Tibial nerve (tissue), 4 donors: ENCODE measurements at regions not wholly inside any gene's neighbourhood (a gene's known extent, or its start where the extent isn't known, plus 50 kb on each side); places are given as distances from the start of the nearest gene placed in this dataset.

Experiments
- CTCF ChIP-seq, 5 experiments: fragments of 200-600 bp in 3 of 5; fragments of 450-650 bp in 2 of 5; sonication (generic) in 3 of 5; IDR thresholded peaks; one replicate each; pipeline ENCODE4 v1.5.1; 2016 to 2019; ENCODE audit warnings: antibody characterized with exemption in 5 of 5, mild to moderate bottlenecking in 3 of 5, moderate library complexity in 2 of 5
- EP300 ChIP-seq, 2 donors: sonication (generic); formaldehyde crosslinking; IDR thresholded peaks; one replicate each; pipeline ENCODE4 v1.6.1; 2017; ENCODE audit warnings: antibody characterized with exemption in 2 of 2, mild to moderate bottlenecking in 1 of 2
- POLR2A ChIP-seq, 2 donors: fragments of 450-650 bp; IDR thresholded peaks; one replicate each; pipeline ENCODE4 v1.6.1; 2017; ENCODE audit warnings: antibody characterized with exemption in 2 of 2, mild to moderate bottlenecking in 2 of 2, moderate library complexity in 2 of 2

- TF ChIP-seq CTCF (IDR thresholded peaks at IDR 0.05) = no peak
- no peak for TF ChIP-seq EP300 (IDR thresholded peaks at IDR 0.05)
- TF ChIP-seq POLR2A (IDR thresholded peaks at IDR 0.05) = no peak
Observed at GRCh38 chr11:111441443-111441842, 62.4 kb upstream of the POU2AF1 start.
